GM19240 (cell line): ENCODE measurements at regions not wholly inside any gene's neighbourhood (a gene's known extent, or its start where the extent isn't known, plus 50 kb on each side); places are given as distances from the start of the nearest gene placed in this dataset.
"Not testable (repeated sequence)": the region's sequence is repeated elsewhere in the genome, so short reads cannot be mapped to it uniquely, and the experiment has no call there.

Experiments used
- DNase-seq: peaks from one replicate; pipeline ENCODE4 v3.0.0; 2011; ENCODE audit warnings: low spot score; ENCODE audit not compliant: insufficient read length

DNA sequence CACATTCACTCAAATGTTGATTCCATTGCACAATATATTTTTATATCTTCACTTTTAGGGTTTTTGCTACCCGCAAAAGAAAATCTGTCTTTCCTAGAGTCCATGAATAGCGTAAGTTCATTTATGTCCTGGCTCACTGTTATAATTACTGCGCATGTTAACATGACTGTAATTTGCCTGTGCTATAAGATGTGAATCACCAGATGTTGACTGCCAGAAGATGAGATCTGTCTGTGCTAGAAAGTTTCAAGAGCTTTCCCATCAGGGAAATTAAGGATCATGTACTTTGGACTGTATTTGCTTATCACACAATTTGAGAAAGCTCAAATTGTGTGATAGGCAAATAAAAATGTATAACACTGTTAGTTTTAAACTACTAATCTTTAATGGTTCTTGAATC lies 322.5 kb downstream of the CHL1 start:
- DNase-seq = no peak

GRCh38 chr3:522888-523287 lies 326.3 kb downstream of the CHL1 start:
- DNase-seq = no peak

GRCh38 chr3:525415-525814 lies 328.9 kb downstream of the CHL1 start:
- DNase-seq = no peak

GRCh38 chr3:535566-536416 lies 339.2 kb downstream of the CHL1 start:
- DNase-seq = no peak

DNA sequence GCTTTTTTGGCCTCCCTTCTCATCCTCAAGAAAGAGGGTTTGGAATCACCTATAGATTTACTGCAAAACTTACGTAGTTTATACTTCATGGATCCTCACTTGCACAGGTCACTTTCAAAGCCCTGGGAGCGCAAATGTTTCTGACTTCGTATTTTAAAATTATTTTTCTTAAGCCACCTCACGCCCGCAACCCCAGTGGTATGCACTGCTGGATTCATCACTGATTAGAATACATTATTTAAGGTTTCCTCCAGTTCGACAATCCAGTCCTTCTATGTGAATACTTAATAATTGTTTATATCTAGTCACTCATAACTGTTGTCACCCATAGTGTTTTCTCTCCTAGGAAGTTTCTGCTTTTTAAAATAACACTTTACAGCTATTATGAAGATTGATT lies 339.9 kb downstream of the CHL1 start:
- no peak for DNase-seq

DNA sequence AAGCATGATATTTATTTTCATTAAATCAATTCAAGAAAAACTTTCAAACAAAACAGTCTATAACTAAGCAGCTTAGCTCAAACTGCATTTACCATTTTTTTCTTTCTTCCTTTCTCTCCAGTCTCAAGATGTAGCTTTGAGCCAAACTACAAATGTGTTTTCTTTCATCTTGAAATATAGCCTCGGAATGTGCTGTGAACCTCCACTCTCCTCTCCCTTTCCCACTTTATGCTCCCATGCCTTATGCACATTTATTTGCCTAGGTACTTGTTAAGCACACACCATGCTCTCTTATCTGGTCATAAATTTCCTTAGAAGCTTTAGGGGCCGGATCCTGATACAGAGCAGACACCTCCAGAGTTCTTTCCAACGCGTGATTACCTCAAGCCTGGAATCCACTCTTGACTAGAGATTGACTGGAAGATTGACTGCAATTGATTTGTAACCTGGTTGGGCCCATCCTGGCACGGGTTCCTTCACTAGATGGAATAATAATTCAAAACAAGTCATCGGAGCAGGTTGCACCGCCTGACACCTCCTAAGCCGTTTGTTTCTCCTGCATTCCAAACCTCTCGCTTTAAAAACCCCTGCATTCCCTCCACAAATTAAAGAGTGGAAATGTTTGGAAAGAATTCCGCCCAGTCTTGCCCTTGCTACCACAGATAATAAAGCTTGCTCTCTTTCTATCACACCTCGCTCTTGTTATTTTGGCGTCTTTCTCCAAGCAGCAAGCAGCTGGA lies 344.7 kb downstream of the CHL1 start:
- no peak for DNase-seq

DNA sequence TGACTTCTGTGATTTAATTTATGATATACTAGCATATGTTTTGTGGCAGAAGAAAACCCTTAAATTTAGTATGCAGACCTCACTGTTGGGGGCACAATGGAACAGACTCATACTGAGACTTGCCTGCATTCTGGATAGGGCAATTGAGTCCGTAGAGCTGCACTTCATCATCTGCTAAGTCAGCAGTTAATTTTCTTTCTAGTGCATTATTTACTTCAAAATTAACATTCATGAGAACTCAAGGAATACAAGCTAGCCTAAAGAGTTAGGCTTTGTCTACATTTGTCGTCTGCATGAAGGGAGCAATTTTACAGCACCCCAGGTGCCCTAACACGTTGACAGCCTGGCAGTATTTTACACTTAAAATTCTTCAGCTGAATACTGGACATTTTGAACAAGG lies 345.5 kb downstream of the CHL1 start:
- DNase-seq = no peak

DNA sequence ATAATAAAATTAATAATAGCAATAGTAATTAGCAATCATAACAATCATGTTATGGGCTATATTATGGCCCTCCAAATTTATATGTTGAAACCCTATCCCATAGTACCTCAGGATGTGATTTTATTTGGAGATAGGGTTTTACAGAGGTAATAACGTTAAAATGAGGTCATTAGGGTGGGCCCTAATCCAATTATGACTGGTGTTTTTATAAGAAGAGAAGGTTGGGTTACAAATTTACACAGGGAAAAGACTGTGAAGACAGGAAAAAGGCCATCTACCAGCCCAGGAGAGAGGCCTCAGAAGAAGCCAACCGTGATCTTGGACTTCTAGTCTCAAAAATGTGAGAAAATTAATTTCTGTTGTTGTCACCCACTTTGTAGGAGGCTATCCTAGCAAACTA lies 353.1 kb downstream of the CHL1 start:
- no peak for DNase-seq

DNA sequence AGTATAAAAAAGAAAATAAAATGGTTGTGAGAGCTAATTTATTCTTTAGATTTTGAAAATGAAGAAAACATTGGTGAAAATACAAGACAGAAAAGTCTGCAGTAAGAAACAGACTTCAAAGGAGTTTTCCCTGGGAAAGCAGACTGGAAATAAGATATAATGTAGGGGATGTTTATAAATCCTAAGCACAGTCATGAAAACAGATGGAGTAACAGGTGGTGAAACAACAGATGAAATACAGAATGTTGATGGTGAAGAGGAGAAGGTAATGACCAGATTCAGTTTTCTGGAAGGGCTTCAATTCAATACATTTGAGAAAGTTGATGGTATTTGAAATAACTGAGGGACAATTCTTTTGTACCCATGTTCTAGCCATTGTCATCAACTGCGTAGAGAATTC lies 353.9 kb downstream of the CHL1 start:
- no peak for DNase-seq

- no peak for DNase-seq
These were observed 361.4 kb downstream of the CHL1 start for GRCh38 chr3:557972-558371.

DNA sequence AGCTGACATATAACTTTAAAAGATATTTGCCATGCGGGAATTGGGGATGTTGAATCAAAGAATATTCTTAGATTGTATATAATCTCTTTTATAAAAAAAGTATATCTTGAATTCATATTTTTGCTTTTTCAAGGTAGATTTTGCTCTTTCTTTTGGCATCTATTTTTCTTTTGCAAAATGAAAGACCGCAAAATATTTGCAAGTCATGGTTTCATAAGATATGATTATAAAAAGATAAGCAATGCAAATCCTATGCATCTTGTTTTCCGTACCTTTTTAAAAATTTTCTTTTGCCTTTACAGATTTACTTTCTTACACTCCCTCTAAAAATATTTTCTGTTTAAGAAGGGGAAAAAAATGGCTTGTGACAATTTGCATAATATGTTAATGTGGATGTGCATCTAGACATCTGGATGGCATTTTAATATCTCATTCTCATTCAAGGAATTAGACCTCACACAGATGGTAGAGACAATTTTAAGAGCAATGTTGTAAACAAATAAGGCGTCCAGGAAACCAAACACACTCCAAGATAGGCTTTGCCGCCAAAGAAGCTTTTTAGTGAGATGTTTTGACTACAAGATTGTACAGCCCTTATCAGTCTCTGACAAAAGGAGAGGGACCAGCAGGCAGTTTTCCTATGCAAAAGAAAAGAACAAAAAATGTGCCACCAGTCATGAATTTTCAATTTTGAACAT lies 371.1 kb downstream of the CHL1 start:
- no peak for DNase-seq

DNA sequence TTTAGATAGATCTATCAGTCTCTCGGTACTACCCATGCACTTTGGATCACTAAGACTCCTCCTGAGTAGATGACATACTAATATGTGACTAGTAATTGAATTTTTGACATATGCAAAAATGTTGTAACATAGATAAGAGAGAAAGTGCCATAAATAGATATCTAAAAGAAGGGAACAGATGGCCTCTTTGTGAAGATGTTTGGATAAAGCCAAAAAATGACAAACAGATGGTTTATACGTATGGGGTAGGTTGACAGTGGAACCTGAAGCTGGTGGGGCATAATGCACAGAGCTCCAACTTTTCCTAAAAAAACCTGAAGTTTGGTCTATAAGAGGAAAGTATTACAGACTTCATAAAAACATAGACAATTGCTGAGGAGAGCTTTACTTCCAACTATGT lies 383.0 kb downstream of the CHL1 start:
- DNase-seq = not testable (repeated sequence)

DNA sequence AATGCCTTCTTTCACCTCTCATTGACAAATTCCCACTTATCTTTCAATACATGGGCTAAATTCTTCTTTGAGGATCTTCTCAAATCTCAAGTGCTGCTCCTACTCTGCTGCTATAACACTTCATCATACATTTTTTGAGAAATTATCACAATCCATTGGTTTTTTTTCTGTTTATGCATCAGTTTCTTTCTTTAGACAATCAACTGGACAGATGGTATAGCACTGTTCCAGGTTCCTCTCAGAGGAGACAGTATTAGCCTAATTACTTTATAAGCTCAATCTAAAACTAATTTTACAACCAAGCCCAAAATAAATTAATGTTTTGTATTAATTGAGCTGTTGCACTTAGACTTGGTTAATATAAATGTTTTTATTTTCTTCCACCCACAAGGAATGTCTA lies 392.5 kb downstream of the CHL1 start:
- not testable (repeated sequence) for DNase-seq

GRCh38 chr3:597304-597703 lies 400.7 kb downstream of the CHL1 start:
- not testable (repeated sequence) for DNase-seq

GRCh38 chr3:597746-598145 lies 401.2 kb downstream of the CHL1 start:
- not testable (repeated sequence) for DNase-seq

GRCh38 chr3:607480-607879 lies 410.9 kb downstream of the CHL1 start:
- not testable (repeated sequence) for DNase-seq

GRCh38 chr3:621714-622113 lies 425.2 kb downstream of the CHL1 start:
- no peak for DNase-seq

GRCh38 chr3:622314-622713 lies 425.8 kb downstream of the CHL1 start:
- DNase-seq = no peak

DNA sequence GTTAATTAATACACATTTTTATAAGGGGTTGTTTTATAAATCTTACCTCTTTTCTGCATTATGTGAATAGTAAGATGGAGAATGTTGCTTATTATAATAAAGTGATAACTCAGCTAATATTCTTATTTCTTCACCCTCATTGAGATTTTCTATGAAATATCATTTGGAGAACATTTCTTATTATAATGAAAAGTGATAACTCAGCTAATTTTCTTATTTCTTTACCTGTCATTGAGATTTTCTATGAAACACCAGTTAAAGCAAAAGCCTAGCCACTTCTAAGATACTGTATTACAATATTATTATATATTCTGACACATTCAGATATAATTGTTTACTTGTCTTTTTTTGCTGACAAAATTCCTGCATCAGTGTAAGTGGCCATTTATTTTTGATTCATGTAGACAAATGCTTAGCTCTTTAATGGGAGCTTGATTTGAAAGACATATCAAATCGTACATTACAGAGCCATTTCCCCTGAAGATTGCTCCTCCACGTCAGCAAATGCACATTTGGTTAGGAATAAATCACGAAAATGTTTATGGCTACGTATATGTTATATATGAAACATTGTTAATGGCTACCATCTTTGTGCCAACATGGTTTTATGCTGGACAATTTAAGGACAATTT lies 427.5 kb downstream of the CHL1 start:
- no peak for DNase-seq

- no peak for DNase-seq
These were observed 436.1 kb downstream of the CHL1 start for GRCh38 chr3:632571-633170.

GRCh38 chr3:634511-634910 lies 437.9 kb downstream of the CHL1 start:
- DNase-seq = no peak
